BLaER1 treated with 17β-estradiol and CSF1 and Interleukin-3, amounts not matched to agents 10 nM and 100 nM (cell line): ENCODE measurements at regions not wholly inside any gene's neighbourhood (a gene's known extent, or its start where the extent isn't known, plus 50 kb on each side); places are given as distances from the start of the nearest gene placed in this dataset.

Experiments used
- H3K27ac ChIP-seq, 11 experiments: shearing (Covaris generic); formaldehyde crosslinking; 2 replicates each; pipeline ENCODE4 v1.8.1; 2022
- H3K27me3 ChIP-seq, 11 experiments: shearing (Covaris generic); formaldehyde crosslinking; 2 replicates each; pipeline ENCODE4 v1.8.1; 2022
- H3K36me3 ChIP-seq, 11 experiments: shearing (Covaris generic); formaldehyde crosslinking; 2 replicates each; pipeline ENCODE4 v1.8.1; 2022
- H3K4me1 ChIP-seq, 10 experiments: shearing (Covaris generic); formaldehyde crosslinking; 2 replicates each; pipeline ENCODE4 v1.8.1; 2022
- H3K4me2 ChIP-seq, 11 experiments: shearing (Covaris generic); formaldehyde crosslinking; 2 replicates each; pipeline ENCODE4 v1.8.1; 2022
- H3K4me3 ChIP-seq, 10 experiments: shearing (Covaris generic); formaldehyde crosslinking; 2 replicates each; pipeline ENCODE4 v1.8.1; 2022
- H3K9ac ChIP-seq, 11 experiments: shearing (Covaris generic); formaldehyde crosslinking; 2 replicates each; pipeline ENCODE4 v1.8.1; 2022
- H3K9me3 ChIP-seq, 11 experiments: shearing (Covaris generic); formaldehyde crosslinking; replicated peaks in 1 of 11; 2 replicates each; pipeline ENCODE4 v1.8.1; 2022
- H4K20me1 ChIP-seq, 11 experiments: shearing (Covaris generic); formaldehyde crosslinking; 2 replicates each; pipeline ENCODE4 v1.8.1; 2022
- Cebpa-rat ChIP-seq, 11 experiments: shearing (Covaris generic); IDR thresholded peaks; 2 replicates each; pipeline ENCODE4 v1.8.1; 2022

DNA sequence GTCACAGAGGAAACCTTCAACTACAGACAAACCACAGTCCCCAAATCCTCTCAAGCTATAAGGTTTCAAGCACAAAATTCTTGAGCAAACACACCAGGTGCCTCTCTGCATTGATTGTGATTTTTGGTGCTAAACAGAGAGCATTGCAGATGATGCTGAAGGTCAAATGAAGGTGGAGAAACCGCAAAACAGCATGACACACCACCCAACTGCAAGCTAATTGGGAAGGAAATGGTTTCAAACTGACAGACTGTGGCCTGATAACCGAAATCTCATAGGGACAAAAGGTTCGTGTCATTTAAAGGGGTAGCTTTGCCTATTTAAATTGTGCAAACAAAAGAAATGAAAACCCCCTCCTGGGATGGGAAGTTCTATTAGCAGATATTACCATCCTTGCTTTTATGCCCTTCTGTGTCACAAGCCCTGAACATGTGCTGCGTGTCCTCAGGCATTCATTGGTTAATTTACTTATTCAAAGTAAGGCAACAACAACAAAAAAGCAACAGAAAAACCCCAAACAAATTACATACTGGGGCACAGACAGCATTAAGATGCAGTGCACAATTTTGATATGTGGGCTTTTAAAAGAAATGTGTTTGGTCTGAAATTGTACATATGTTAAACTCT is 154.9 kb downstream of the AQP4 start:
- Histone ChIP-seq H4K20me1 (no peaks in the 10 kb centered on the region), H3K9ac (peak overlapping the region in 9 of 11 experiments; percentile 32 to 77 (median 73); a peak in 18 of 22 replicates), H3K27me3 (no peaks in the 10 kb centered on the region), H3K4me2 (peak overlapping the region; percentile 49 to 88 (median 67)), H3K36me3 (no peaks in the 10 kb centered on the region), H3K27ac (peak overlapping the region in 9 of 11 experiments; percentile 52 to 96 (median 91); a peak in 18 of 22 replicates), H3K4me1 (peaks cover 36 to 66% (median 53%) of the 10 kb centered on the region in 10 experiments), H3K9me3 (peaks cover 0 to 29% (median 18%) of the 10 kb centered on the region in 11 experiments; a peak in 13 of 22 replicates), H3K4me3 (peak overlapping the region in 2 of 10 experiments; percentile 6; a peak in 1 of 20 replicates)
- TF ChIP-seq Cebpa-rat (IDR thresholded peaks at IDR 0.05): peak in 8 of 11 experiments; percentile 70 to 96 (median 87); a peak in 15 of 22 replicates

GRCh38 chr18:26709897-26710296 is 155.6 kb downstream of the AQP4 start:
- no peak for TF ChIP-seq Cebpa-rat (IDR thresholded peaks at IDR 0.05)
- Histone ChIP-seq H3K36me3 (no peaks in the 10 kb centered on the region), H3K27ac (peak overlapping the region in 9 of 11 experiments; percentile 52 to 96 (median 91); a peak in 18 of 22 replicates), H3K9me3 (peaks cover 0 to 29% (median 18%) of the 10 kb centered on the region in 11 experiments; a peak in 13 of 22 replicates), H4K20me1 (no peaks in the 10 kb centered on the region), H3K4me1 (peaks cover 36 to 73% (median 58%) of the 10 kb centered on the region in 10 experiments), H3K4me2 (peak overlapping the region; percentile 49 to 88 (median 67)), H3K9ac (peak overlapping the region in 9 of 11 experiments; percentile 32 to 77 (median 73); a peak in 17 of 22 replicates), H3K27me3 (no peaks in the 10 kb centered on the region), H3K4me3 (peak overlapping the region in 1 of 10 experiments; percentile 6; a peak in 1 of 20 replicates)

DNA sequence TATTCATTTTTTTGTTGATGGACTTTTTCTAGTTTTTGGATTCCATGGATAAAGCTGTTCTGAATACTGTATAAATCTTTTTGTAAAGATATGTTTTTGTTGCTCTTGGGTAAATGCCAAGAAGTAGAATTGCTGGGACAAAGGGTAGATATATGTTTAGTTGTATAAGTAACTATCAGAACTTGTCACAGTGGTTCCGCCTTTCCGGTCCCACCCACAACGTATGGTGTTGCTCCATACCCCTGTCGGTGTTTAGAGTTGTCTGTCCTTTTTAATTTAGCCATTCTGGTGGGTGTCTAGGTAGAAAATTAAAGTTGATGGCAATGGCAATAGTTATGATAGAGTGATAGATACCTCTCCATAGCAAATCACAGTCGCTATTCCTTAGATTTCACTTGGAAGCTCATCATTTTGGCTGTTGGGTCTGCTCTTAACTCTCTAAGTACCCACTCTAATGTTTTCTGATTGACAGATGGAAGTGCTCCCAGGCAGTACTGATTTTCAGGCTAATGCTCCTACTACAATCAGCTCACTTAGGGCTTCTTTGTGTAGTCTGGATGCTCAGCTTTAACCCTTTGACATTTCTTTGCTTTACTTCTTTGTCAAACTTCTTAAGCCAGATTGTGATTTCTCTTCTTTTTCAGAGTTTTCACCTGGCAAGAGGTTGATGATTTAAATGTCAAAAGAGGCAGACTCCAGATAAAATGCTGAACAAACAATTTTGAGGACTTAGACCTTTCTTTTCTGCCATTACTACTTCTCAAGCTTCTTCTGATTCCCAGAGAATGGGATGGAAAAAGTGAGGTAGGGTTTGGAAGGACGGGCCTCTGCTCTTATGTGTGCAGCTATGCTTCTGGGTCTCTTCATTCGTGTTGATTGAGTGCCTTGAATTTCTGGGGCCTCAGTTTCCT is 156.4 kb downstream of the AQP4 start:
- TF ChIP-seq Cebpa-rat (IDR thresholded peaks at IDR 0.05): no peak
- H3K36me3 ChIP-seq: no peaks in the 10 kb centered on the region
- H3K9me3 ChIP-seq: peaks cover 0 to 27% (median 16%) of the 10 kb centered on the region in 11 experiments; a peak in 13 of 22 replicates
- peaks cover 36 to 78% (median 61%) of the 10 kb centered on the region in 10 experiments for H3K4me1 ChIP-seq
- H3K4me2 ChIP-seq: peak overlapping the region in 10 of 11 experiments; percentile 49 to 88 (median 68); a peak in 19 of 22 replicates
- peak overlapping the region in 8 of 11 experiments; percentile 87 to 96 (median 92); a peak in 16 of 22 replicates for H3K27ac ChIP-seq
- no peak overlapping the region for H3K4me3 ChIP-seq
- H3K27me3 ChIP-seq: no peaks in the 10 kb centered on the region
- no peaks in the 10 kb centered on the region for H4K20me1 ChIP-seq
- peak overlapping the region in 8 of 11 experiments; percentile 14 to 77 (median 74); a peak in 12 of 22 replicates for H3K9ac ChIP-seq

GRCh38 chr18:26706911-26707351 is 158.6 kb downstream of the AQP4 start:
- no peaks in the 10 kb centered on the region for H4K20me1 ChIP-seq
- no peak overlapping the region for H3K9ac ChIP-seq
- H3K27me3 ChIP-seq: no peaks in the 10 kb centered on the region
- peaks cover 30 to 88% (median 61%) of the 10 kb centered on the region in 10 experiments for H3K4me1 ChIP-seq
- H3K4me3 ChIP-seq: no peak overlapping the region
- peak overlapping the region in 3 of 11 experiments; percentile 6 to 33 (median 12); a peak in 1 of 22 replicates for H3K4me2 ChIP-seq
- H3K27ac ChIP-seq: peak overlapping the region in 6 of 11 experiments; percentile 18 to 48 (median 37); a peak in 10 of 22 replicates
- peaks cover 0 to 14% (median 7%) of the 10 kb centered on the region in 11 experiments; a peak in 7 of 22 replicates for H3K9me3 ChIP-seq
- no peak for TF ChIP-seq Cebpa-rat (IDR thresholded peaks at IDR 0.05)
- no peaks in the 10 kb centered on the region for H3K36me3 ChIP-seq

GRCh38 chr18:26705757-26706156 is 157.4 kb upstream of the KCTD1 start:
- Histone ChIP-seq H3K27me3 (no peaks in the 10 kb centered on the region), H3K4me3 (no peak overlapping the region), H3K4me1 (peaks cover 19 to 82% (median 54%) of the 10 kb centered on the region in 10 experiments), H3K36me3 (no peaks in the 10 kb centered on the region), H3K27ac (peak overlapping the region in 3 of 11 experiments; percentile 19 to 48 (median 37); a peak in 1 of 22 replicates), H3K4me2 (peak overlapping the region in 4 of 11 experiments; percentile 11 to 21 (median 16); a peak in 2 of 22 replicates), H4K20me1 (no peaks in the 10 kb centered on the region), H3K9ac (no peak overlapping the region), H3K9me3 (peaks cover 0 to 12% (median 6%) of the 10 kb centered on the region in 11 experiments; a peak in 4 of 22 replicates)
- TF ChIP-seq Cebpa-rat (IDR thresholded peaks at IDR 0.05): no peak

DNA sequence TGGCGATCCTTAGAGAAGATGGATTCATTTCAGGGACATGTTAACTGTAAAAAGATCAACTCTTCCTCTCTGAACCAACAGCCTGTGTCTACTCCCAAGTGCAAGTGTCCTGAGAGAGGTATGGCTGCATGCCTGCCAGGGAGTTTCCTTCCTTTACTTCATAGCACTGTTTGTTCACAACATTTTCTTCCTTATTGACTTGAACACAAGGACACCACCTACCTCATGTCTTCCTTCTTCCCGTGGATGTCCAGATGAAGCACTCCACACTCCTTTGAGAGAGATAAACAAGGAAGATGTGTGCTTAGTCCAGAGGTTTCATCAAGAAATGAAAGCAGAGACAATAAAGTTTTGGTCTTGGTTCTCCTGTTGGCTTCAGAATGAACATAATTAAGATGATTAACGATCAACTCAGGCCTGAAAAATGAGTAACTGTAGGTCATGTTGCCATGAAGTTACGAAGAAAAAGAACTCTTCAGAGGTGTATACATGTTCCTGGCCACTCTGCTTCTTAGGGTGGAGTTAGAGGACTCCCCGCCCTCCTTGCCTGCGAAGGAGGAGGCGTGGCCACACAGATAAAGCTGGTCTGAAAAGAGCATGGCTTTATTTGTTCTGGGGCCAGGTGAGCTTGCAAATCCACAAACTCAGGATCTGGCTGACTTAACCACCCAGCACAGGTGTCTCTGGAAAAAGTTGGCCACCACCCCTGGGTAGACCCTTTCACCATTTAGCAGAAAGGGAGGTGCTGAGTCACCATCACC is 155.0 kb upstream of the KCTD1 start:
- no peak for TF ChIP-seq Cebpa-rat (IDR thresholded peaks at IDR 0.05)
- peaks cover 0 to 12% (median 6%) of the 10 kb centered on the region in 11 experiments; a peak in 4 of 22 replicates for H3K9me3 ChIP-seq
- H3K9ac ChIP-seq: no peak overlapping the region
- no peaks in the 10 kb centered on the region for H3K27me3 ChIP-seq
- H3K27ac ChIP-seq: peak overlapping the region in 5 of 11 experiments; percentile 4 to 37 (median 26); a peak in 7 of 22 replicates
- peaks cover 13 to 75% (median 49%) of the 10 kb centered on the region in 10 experiments for H3K4me1 ChIP-seq
- no peaks in the 10 kb centered on the region for H3K36me3 ChIP-seq
- no peak overlapping the region for H3K4me3 ChIP-seq
- H3K4me2 ChIP-seq: peak overlapping the region in 8 of 11 experiments; percentile 0 to 41 (median 27); a peak in 13 of 22 replicates
- H4K20me1 ChIP-seq: no peaks in the 10 kb centered on the region

GRCh38 chr18:26702086-26702485 is 153.7 kb upstream of the KCTD1 start:
- peaks cover 0 to 12% (median 6%) of the 10 kb centered on the region in 11 experiments; a peak in 4 of 22 replicates for H3K9me3 ChIP-seq
- peaks cover 14 to 75% (median 50%) of the 10 kb centered on the region in 10 experiments for H3K4me1 ChIP-seq
- H3K9ac ChIP-seq: no peak overlapping the region
- no peaks in the 10 kb centered on the region for H3K36me3 ChIP-seq
- H4K20me1 ChIP-seq: no peaks in the 10 kb centered on the region
- H3K4me2 ChIP-seq: peak overlapping the region in 1 of 11 experiments; percentile 5; a peak in 1 of 22 replicates
- H3K27me3 ChIP-seq: no peaks in the 10 kb centered on the region
- 0 out of 22 replicates have a peak overlapping the region, but pooled peaks of 1 of the 11 experiments have one; percentile 2 for H3K27ac ChIP-seq
- H3K4me3 ChIP-seq: no peak overlapping the region
- no peak for TF ChIP-seq Cebpa-rat (IDR thresholded peaks at IDR 0.05)
